Ovary (tissue), 3 donors: ENCODE measurements at regions not wholly inside any gene's neighbourhood (a gene's known extent, or its start where the extent isn't known, plus 50 kb on each side); places are given as distances from the start of the nearest gene placed in this dataset.

ENCODE experiments used
- EP300 ChIP-seq: sonication (generic); formaldehyde crosslinking; IDR thresholded peaks from one replicate; pipeline ENCODE4 v1.6.1; 2017; ENCODE audit warnings: antibody characterized with exemption
- TF ChIP-seq, protein P1 (sequence below), 3 donors: fragments of 450-650 bp in 2 of 3; fragments of 200-600 bp in 1 of 3; IDR thresholded peaks; one replicate each; pipeline versions ENCODE4 v1.5.1 to v1.8.0; 2016 to 2022; ENCODE audit warnings: antibody characterized with exemption in 3 of 3, mild to moderate bottlenecking in 1 of 3
- donor health status: DM: no; HTN: no; CAD: no.

DNA sequence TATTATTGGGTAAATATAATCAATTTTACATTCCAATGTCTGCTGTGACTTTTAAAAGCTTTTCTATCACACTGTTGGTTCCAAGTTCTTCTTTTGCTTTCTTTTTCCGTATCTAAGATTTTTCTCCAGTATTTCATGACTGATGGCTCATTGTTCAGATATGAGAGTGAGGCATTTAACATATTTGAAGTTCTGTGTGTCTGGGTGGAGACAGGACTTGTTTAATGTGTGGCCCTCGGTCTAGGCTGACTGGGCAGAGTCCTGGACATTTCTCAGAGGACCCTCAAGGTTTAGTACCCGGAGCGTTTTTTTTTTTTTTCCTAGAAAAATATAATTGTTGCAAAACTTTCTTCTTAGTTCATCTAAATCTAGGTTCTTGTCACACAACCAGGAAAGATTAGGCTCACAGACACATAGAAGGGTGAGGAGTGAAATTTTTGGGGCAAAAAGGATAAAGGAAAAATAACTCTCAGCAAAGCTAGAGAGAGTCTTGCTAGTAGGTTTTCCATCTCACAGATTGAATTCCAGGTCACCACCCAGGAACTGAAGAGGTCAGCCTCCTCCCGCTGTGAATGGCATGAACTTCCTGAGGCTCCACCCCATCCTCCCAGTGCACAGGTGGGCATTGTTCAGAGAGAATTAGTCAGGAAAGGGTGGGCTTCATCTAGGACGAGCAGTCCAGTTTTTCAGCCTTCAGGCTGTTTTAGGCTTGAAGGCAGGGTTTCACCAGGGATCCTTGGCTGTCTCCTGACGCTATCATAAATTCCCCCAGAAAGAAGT lies 1002.4 kb upstream of the PCDH9 start:
- TF ChIP-seq, protein P1, sequence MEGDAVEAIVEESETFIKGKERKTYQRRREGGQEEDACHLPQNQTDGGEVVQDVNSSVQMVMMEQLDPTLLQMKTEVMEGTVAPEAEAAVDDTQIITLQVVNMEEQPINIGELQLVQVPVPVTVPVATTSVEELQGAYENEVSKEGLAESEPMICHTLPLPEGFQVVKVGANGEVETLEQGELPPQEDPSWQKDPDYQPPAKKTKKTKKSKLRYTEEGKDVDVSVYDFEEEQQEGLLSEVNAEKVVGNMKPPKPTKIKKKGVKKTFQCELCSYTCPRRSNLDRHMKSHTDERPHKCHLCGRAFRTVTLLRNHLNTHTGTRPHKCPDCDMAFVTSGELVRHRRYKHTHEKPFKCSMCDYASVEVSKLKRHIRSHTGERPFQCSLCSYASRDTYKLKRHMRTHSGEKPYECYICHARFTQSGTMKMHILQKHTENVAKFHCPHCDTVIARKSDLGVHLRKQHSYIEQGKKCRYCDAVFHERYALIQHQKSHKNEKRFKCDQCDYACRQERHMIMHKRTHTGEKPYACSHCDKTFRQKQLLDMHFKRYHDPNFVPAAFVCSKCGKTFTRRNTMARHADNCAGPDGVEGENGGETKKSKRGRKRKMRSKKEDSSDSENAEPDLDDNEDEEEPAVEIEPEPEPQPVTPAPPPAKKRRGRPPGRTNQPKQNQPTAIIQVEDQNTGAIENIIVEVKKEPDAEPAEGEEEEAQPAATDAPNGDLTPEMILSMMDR (IDR thresholded peaks at IDR 0.05), result no peak
- TF ChIP-seq EP300, result no peak
